K562 (cell line): ENCODE measurements at regions not wholly inside any gene's neighbourhood (a gene's known extent, or its start where the extent isn't known, plus 50 kb on each side); places are given as distances from the start of the nearest gene placed in this dataset.

Experiments used
- ATAC-seq: fragments of 200-7000 bp; cut with Tn5 transposase; 3 replicates; pipeline ENCODE4 v1.9.1; 2020; ENCODE audit warnings: moderate library complexity
- BruUV-seq: library from RNA; stranded (reverse); fragments of 400-500 nt; replicated peaks from 2 replicates; lab custom pipeline; 2021; lab: Mats Ljungman, UMichigan
- CTCF ChIA-PET: fragments of 300-600 bp; formaldehyde crosslinking; extraction: SDS; loops from one replicate; lab custom pipeline; 2021; ENCODE audit warnings: low intra/inter-chr PET ratio; lab: Yijun Ruan, JAX
- POLR2A ChIA-PET: fragments of 300-600, 350-650 bp; sonication (Branson Sonifier 250); formaldehyde crosslinking; extraction: SDS; loops from one replicate; lab custom pipeline; 2021; ENCODE audit warnings: antibody characterized with exemption, inconsistent platforms; lab: Yijun Ruan, JAX
- DNase-seq, 4 experiments: peaks; one replicate each; pipeline versions ENCODE4 v3.0.0 to v3.0.0-alpha.2; 2011 to 2018; ENCODE audit warnings: low spot score in 3 of 4, mixed read lengths in 3 of 4; ENCODE audit errors: extremely low read depth in 1 of 4
- FAIRE-seq: peaks from 2 replicates; lab custom pipeline; 2011; peaks lifted over from hg19 to GRCh38; lab: Jason Lieb, UNC
- H2AFZ ChIP-seq: 2 replicates; pipeline ENCODE4 v1.6.0; 2011; ENCODE audit warnings: low read depth, low read length, control low read depth, inconsistent platforms
- H3K27ac ChIP-seq: fragments of 200-600 bp; 3 replicates; pipeline ENCODE4 v1.8.0; 2011; ENCODE audit warnings: low read depth, mild to moderate bottlenecking, control low read depth, inconsistent platforms, low read length, moderate library complexity, mixed read lengths; ENCODE audit errors: extremely low read depth
- H3K27me3 ChIP-seq, 2 experiments: fragments of 300-600 bp in 1 of 2; 2 replicates in 1 of 2; 3 replicates in 1 of 2; pipeline versions ENCODE4 v1.6.0 to v1.8.0; 2011; ENCODE audit warnings: inconsistent platforms in 2 of 2, low read length in 2 of 2, mild to moderate bottlenecking in 1 of 2, mixed read lengths in 1 of 2, moderate library complexity in 1 of 2; ENCODE audit not compliant: control insufficient read depth in 2 of 2, insufficient read depth in 2 of 2
- H3K36me3 ChIP-seq: fragments of 300-600 bp; 3 replicates; pipeline ENCODE4 v1.8.0; 2011; ENCODE audit warnings: mild to moderate bottlenecking, low read length, inconsistent platforms; ENCODE audit not compliant: control insufficient read depth, insufficient read depth
- H3K4me1 ChIP-seq, 2 experiments: fragments of 200-600 bp in 1 of 2; replicated peaks in 1 of 2; 2 replicates in 1 of 2; 3 replicates in 1 of 2; pipeline versions ENCODE4 v1.5.1 to v1.8.0; 2011; ENCODE audit warnings: inconsistent platforms in 2 of 2, low read length in 2 of 2, mild to moderate bottlenecking in 1 of 2, mixed read lengths in 1 of 2, moderate library complexity in 1 of 2; ENCODE audit not compliant: control insufficient read depth in 2 of 2, insufficient read depth in 2 of 2
- H3K4me2 ChIP-seq: 2 replicates; pipeline ENCODE4 v1.6.1; 2011; ENCODE audit warnings: low read length, control low read depth, inconsistent platforms, mixed read lengths; ENCODE audit not compliant: insufficient read depth
- H3K4me3 ChIP-seq: fragments of 200-600 bp; sonication (generic), shearing (Covaris generic); 2 replicates; pipeline ENCODE4 v1.5.1; 2016; ENCODE audit warnings: control low read depth, inconsistent platforms
- H3K79me2 ChIP-seq: fragments of 200-600 bp; 3 replicates; pipeline ENCODE4 v1.8.0; 2011; ENCODE audit warnings: low read length, inconsistent platforms; ENCODE audit not compliant: control insufficient read depth, insufficient read depth
- H3K9ac ChIP-seq, 2 experiments: 2 replicates each; pipeline versions ENCODE4 v1.6.0 to v1.6.1; 2011; ENCODE audit warnings: low read depth in 2 of 2, low read length in 2 of 2, control low read depth in 1 of 2, inconsistent platforms in 1 of 2, mild to moderate bottlenecking in 1 of 2, mixed read lengths in 1 of 2; ENCODE audit not compliant: insufficient read depth in 1 of 2
- H3K9me1 ChIP-seq: one replicate; pipeline ENCODE4 v1.6.0; 2011; ENCODE audit warnings: inconsistent platforms, mild to moderate bottlenecking, low read length, moderate library complexity; ENCODE audit not compliant: control insufficient read depth, insufficient read depth
- H3K9me3 ChIP-seq: replicated peaks from 2 replicates; pipeline ENCODE4 v1.5.1; 2011; ENCODE audit warnings: low read depth, low read length, inconsistent platforms; ENCODE audit not compliant: control insufficient read depth, insufficient read depth
- H4K20me1 ChIP-seq: replicated peaks from 2 replicates; pipeline ENCODE4 v1.6.1; 2011; ENCODE audit warnings: low read length, inconsistent platforms, mixed read lengths; ENCODE audit not compliant: control insufficient read depth, insufficient read depth
- IRF9 ChIP-seq: fragments of 450-650 bp; IDR thresholded peaks from 2 replicates; pipeline ENCODE4 v1.6.1; 2016; ENCODE audit warnings: missing biosample characterization, missing genetic modification characterization
- THRAP3 ChIP-seq: fragments of 450-650 bp; IDR thresholded peaks from 2 replicates; pipeline ENCODE4 v1.6.1; 2016; ENCODE audit warnings: mild to moderate bottlenecking, inconsistent platforms, borderline replicate concordance
- YBX1 ChIP-seq: fragments of 450-650 bp; IDR thresholded peaks from 2 replicates; pipeline ENCODE4 v1.7.1; 2016; ENCODE audit warnings: mild to moderate bottlenecking
- ZSCAN29 ChIP-seq: fragments of 450-650 bp; IDR thresholded peaks from 2 replicates; pipeline ENCODE4 v1.6.1; 2017
- WGBS: fragments of 100-300 bp; shearing (Covaris generic); methylation state at CpG from one replicate; pipeline ENCODE4 v1.1.6; 2016; ENCODE audit warnings: low coverage, mixed read lengths; ENCODE audit not compliant: insufficient coverage; ENCODE audit errors: missing lambda C conversion rate; 5-methylcytosine and 5-hydroxymethylcytosine counted together
- in situ Hi-C: fragments of 300-500 bp; cut with MboI; formaldehyde crosslinking; loops from 4 replicates; pipeline ENCODE4 v1.15.0; 2018; ENCODE audit warnings: inconsistent platforms, mixed read lengths
- intact Hi-C: fragments of 100-400 bp; cut with micrococcal nuclease; formaldehyde crosslinking; loops from 2 replicates; pipeline ENCODE4 v1.14.2; 2022
- TF ChIP-seq, protein P1 (sequence below): fragments of 450-650 bp; IDR thresholded peaks from 2 replicates; pipeline ENCODE4 v1.6.1; 2016
- TF ChIP-seq, protein P2 (sequence below): sonication (generic); formaldehyde crosslinking; IDR thresholded peaks from 2 replicates; pipeline ENCODE4 v1.8.0; 2022; ENCODE audit warnings: mild to moderate bottlenecking, missing genetic modification reagents

DNA sequence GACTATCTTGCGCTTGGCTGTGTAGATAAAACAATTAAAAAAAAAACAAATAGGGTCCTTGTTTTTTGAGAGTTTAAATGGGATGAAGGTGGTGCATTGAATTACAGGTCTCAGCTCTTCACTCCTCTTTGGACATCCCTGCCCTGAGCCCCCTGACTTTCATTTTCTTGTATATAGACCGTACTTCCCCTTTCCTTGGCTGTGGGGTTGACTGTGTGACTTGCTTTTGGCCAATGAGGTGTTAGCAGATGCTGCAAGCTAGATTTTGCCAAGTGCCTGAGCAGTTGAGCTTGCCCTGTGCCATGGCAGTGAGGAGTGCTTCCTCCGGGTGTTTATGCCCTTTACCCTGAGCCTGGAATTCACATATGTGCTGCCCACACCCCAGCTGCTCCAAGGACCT lies 386.1 kb upstream of the ZFP64 start (continued):
- TF ChIP-seq, protein P1, sequence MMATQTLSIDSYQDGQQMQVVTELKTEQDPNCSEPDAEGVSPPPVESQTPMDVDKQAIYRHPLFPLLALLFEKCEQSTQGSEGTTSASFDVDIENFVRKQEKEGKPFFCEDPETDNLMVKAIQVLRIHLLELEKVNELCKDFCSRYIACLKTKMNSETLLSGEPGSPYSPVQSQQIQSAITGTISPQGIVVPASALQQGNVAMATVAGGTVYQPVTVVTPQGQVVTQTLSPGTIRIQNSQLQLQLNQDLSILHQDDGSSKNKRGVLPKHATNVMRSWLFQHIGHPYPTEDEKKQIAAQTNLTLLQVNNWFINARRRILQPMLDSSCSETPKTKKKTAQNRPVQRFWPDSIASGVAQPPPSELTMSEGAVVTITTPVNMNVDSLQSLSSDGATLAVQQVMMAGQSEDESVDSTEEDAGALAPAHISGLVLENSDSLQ = no peak
- no peak for TF ChIP-seq THRAP3

GRCh38 chr20:52572687-52573086 lies 381.1 kb upstream of the ZFP64 start:
- no TSS peak for BruUV-seq
- H3K27me3 ChIP-seq = no peaks in the 10 kb centered on the region
- no peak for ATAC-seq
- H3K4me2 ChIP-seq = no peak overlapping the region
- intact Hi-C loops = no loop called here
- H3K9me3 ChIP-seq = no peaks in the 10 kb centered on the region
- H2AFZ ChIP-seq = no peak overlapping the region
- H3K4me1 ChIP-seq = no peaks in the 10 kb centered on the region
- no peaks in the 10 kb centered on the region for H4K20me1 ChIP-seq
- H3K4me3 ChIP-seq = no peak overlapping the region
- no peak overlapping the region for H3K27ac ChIP-seq
- ChIA-PET POLR2A (no interaction called here), CTCF (no interaction called here)
- no peaks in the 10 kb centered on the region for H3K36me3 ChIP-seq
- in situ Hi-C loops = no loop called here
- no peak for DNase-seq
- no peak overlapping the region for H3K9ac ChIP-seq
- H3K79me2 ChIP-seq = no peaks in the 10 kb centered on the region
- FAIRE-seq = no peak
- no peak for TF ChIP-seq IRF9
- no peak for TF ChIP-seq YBX1
- TF ChIP-seq, protein P2, sequence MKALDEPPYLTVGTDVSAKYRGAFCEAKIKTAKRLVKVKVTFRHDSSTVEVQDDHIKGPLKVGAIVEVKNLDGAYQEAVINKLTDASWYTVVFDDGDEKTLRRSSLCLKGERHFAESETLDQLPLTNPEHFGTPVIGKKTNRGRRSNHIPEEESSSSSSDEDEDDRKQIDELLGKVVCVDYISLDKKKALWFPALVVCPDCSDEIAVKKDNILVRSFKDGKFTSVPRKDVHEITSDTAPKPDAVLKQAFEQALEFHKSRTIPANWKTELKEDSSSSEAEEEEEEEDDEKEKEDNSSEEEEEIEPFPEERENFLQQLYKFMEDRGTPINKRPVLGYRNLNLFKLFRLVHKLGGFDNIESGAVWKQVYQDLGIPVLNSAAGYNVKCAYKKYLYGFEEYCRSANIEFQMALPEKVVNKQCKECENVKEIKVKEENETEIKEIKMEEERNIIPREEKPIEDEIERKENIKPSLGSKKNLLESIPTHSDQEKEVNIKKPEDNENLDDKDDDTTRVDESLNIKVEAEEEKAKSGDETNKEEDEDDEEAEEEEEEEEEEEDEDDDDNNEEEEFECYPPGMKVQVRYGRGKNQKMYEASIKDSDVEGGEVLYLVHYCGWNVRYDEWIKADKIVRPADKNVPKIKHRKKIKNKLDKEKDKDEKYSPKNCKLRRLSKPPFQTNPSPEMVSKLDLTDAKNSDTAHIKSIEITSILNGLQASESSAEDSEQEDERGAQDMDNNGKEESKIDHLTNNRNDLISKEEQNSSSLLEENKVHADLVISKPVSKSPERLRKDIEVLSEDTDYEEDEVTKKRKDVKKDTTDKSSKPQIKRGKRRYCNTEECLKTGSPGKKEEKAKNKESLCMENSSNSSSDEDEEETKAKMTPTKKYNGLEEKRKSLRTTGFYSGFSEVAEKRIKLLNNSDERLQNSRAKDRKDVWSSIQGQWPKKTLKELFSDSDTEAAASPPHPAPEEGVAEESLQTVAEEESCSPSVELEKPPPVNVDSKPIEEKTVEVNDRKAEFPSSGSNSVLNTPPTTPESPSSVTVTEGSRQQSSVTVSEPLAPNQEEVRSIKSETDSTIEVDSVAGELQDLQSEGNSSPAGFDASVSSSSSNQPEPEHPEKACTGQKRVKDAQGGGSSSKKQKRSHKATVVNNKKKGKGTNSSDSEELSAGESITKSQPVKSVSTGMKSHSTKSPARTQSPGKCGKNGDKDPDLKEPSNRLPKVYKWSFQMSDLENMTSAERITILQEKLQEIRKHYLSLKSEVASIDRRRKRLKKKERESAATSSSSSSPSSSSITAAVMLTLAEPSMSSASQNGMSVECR (CRISPR knock-in tag) = no peak
- no peak for TF ChIP-seq ZSCAN29
- WGBS = 22% methylated on average over 1 of the region's 1 CpG
- H3K9me1 ChIP-seq = no peaks in the 10 kb centered on the region
